Endothelial cell of umbilical vein (primary cell): ENCODE measurements at regions not wholly inside any gene's neighbourhood (a gene's known extent, or its start where the extent isn't known, plus 50 kb on each side); places are given as distances from the start of the nearest gene placed in this dataset.

Experiments
- BruUV-seq: library from RNA; stranded (reverse); fragments of 400-500 nt; replicated peaks from 2 replicates; lab custom pipeline; 2021; lab: Mats Ljungman, UMichigan
- CTCF ChIA-PET: fragments of 300-600, 350-600 bp; sonication (Branson Sonifier 250); formaldehyde crosslinking; loops from one replicate; lab custom pipeline; 2021; ENCODE audit warnings: antibody characterized with exemption, inconsistent platforms; lab: Charles Lee
- POLR2A ChIA-PET: fragments of 300-600, 350-600 bp; sonication (Branson Sonifier 250); formaldehyde crosslinking; loops from one replicate; lab custom pipeline; 2021; ENCODE audit warnings: antibody characterized with exemption, inconsistent platforms; lab: Charles Lee
- DNase-seq: peaks from one replicate; pipeline ENCODE4 v3.0.0-alpha.2; 2011; ENCODE audit warnings: low read depth, low spot score
- FAIRE-seq: peaks from 2 replicates; lab custom pipeline; 2011; peaks lifted over from hg19 to GRCh38; lab: Jason Lieb, UNC
- H2AFZ ChIP-seq: 2 replicates; pipeline ENCODE4 v1.6.0; 2012; ENCODE audit warnings: low read depth, low read length, control low read depth, inconsistent platforms
- H3K27ac ChIP-seq: 2 replicates; pipeline ENCODE4 v1.5.1; 2011; ENCODE audit warnings: low read depth, mild to moderate bottlenecking, control low read depth, low read length, moderate library complexity; ENCODE audit not compliant: insufficient read depth
- H3K27me3 ChIP-seq, 2 experiments: 2 replicates each; pipeline versions ENCODE4 v1.6.0 to v1.6.1; 2011; ENCODE audit warnings: low read length in 2 of 2, mixed read lengths in 1 of 2; ENCODE audit not compliant: control insufficient read depth in 2 of 2, insufficient read depth in 2 of 2
- H3K36me3 ChIP-seq, 2 experiments: 2 replicates in 1 of 2; 3 replicates in 1 of 2; pipeline ENCODE4 v1.5.1; 2011; ENCODE audit warnings: low read length in 2 of 2, mild to moderate bottlenecking in 1 of 2, moderate library complexity in 1 of 2; ENCODE audit not compliant: control insufficient read depth in 2 of 2, insufficient read depth in 2 of 2; ENCODE audit errors: extremely low read depth in 1 of 2
- H3K4me1 ChIP-seq: 3 replicates; pipeline ENCODE4 v1.5.1; 2011; ENCODE audit warnings: mild to moderate bottlenecking, low read length; ENCODE audit not compliant: control insufficient read depth, insufficient read depth; ENCODE audit errors: extremely low read depth
- H3K4me2 ChIP-seq: 2 replicates; pipeline ENCODE4 v1.6.1; 2011; ENCODE audit warnings: low read length, control low read depth, mixed read lengths; ENCODE audit not compliant: insufficient read depth
- H3K4me3 ChIP-seq, 3 experiments: fragments of 200-600 bp in 1 of 3; sonication (generic), shearing (Covaris generic) in 1 of 3; replicated peaks in 1 of 3; 2 replicates each; pipeline ENCODE4 v1.5.1; 2011 to 2016; ENCODE audit warnings: control low read depth in 3 of 3, low read length in 3 of 3, mild to moderate bottlenecking in 2 of 3, inconsistent platforms in 1 of 3, low read depth in 1 of 3, moderate library complexity in 1 of 3; ENCODE audit not compliant: insufficient read depth in 1 of 3
- H3K79me2 ChIP-seq: 2 replicates; pipeline ENCODE4 v1.6.0; 2012; ENCODE audit warnings: low read length, inconsistent platforms; ENCODE audit not compliant: control insufficient read depth, insufficient read depth
- H3K9ac ChIP-seq: replicated peaks from 2 replicates; pipeline ENCODE3; 2011; ENCODE audit warnings: low read length, control low read depth; ENCODE audit not compliant: insufficient read depth; ENCODE audit errors: extremely low read depth
- H3K9me1 ChIP-seq: replicated peaks from 3 replicates; pipeline ENCODE4 v1.6.0; 2011; ENCODE audit warnings: mild to moderate bottlenecking, low read length; ENCODE audit not compliant: control insufficient read depth, insufficient read depth; ENCODE audit errors: extremely low read depth
- H3K9me3 ChIP-seq: replicated peaks from 2 replicates; pipeline ENCODE4 v1.5.1; 2012; ENCODE audit warnings: low read length, inconsistent platforms; ENCODE audit not compliant: control insufficient read depth, insufficient read depth
- H4K20me1 ChIP-seq: replicated peaks from 2 replicates; pipeline ENCODE3; 2011; ENCODE audit warnings: mild to moderate bottlenecking, low read length; ENCODE audit not compliant: control insufficient read depth, insufficient read depth; ENCODE audit errors: extremely low read depth
- EZH2 ChIP-seq: IDR thresholded peaks from 2 replicates; pipeline ENCODE4 v1.6.1; 2012; ENCODE audit warnings: borderline replicate concordance, low read depth, mild to moderate bottlenecking, moderate library complexity, low read length, inconsistent platforms; ENCODE audit not compliant: severe bottlenecking
- FOS ChIP-seq: IDR thresholded peaks from 2 replicates; pipeline ENCODE4 v1.6.1; 2011; ENCODE audit warnings: mild to moderate bottlenecking, low read length, moderate library complexity, borderline replicate concordance; ENCODE audit not compliant: insufficient read depth
- GATA2 ChIP-seq: IDR thresholded peaks from 2 replicates; pipeline ENCODE4 v1.7.0; 2011; ENCODE audit warnings: low read depth, mild to moderate bottlenecking, moderate library complexity, mixed read lengths, low read length; ENCODE audit not compliant: insufficient read length, insufficient read depth
- JUN ChIP-seq: IDR thresholded peaks from 2 replicates; pipeline ENCODE4 v1.6.1; 2011; ENCODE audit warnings: borderline replicate concordance, low read depth; ENCODE audit not compliant: insufficient read length, insufficient read depth
- MYC ChIP-seq: IDR thresholded peaks from one replicate; pipeline ENCODE4 v1.6.1; 2011; ENCODE audit warnings: mild to moderate bottlenecking, low read depth, low read length
- POLR2A ChIP-seq: IDR thresholded peaks from 2 replicates; pipeline ENCODE4 v1.6.1; 2012; ENCODE audit warnings: low read depth, mild to moderate bottlenecking, control low read depth, low read length
- POLR2AphosphoS5 ChIP-seq: IDR thresholded peaks from 2 replicates; pipeline ENCODE4 v1.6.1; 2012; ENCODE audit warnings: low read depth, mild to moderate bottlenecking, control low read depth, low read length, moderate library complexity; ENCODE audit not compliant: insufficient read depth
- dilution Hi-C: fragments of 300-500 bp; cut with MboI; formaldehyde crosslinking; loops from one replicate; pipeline ENCODE4 v1.15.0; 2019; ENCODE audit warnings: low sequenced_read_pairs; ENCODE audit not compliant: extremely low pct_ligation_motif_present
- intact Hi-C: fragments of 100-400 bp; cut with micrococcal nuclease; formaldehyde crosslinking; loops from one replicate; pipeline ENCODE4 v1.10.0; 2022
- TF ChIP-seq, protein P1 (sequence below), 2 donors: IDR thresholded peaks; 1 replicate in 1 of 2; 2 replicates in 1 of 2; pipeline ENCODE4 v1.5.1; 2011; ENCODE audit warnings: low read length in 2 of 2, mild to moderate bottlenecking in 2 of 2, moderate library complexity in 2 of 2, control low read depth in 1 of 2, inconsistent platforms in 1 of 2, low read depth in 1 of 2; ENCODE audit not compliant: insufficient read depth in 1 of 2; ENCODE audit errors: extremely low read depth in 1 of 2
- TF ChIP-seq, protein P2 (sequence below): IDR thresholded peaks from 2 replicates; pipeline ENCODE4 v1.6.1; 2011; ENCODE audit not compliant: insufficient read depth, insufficient read length

DNA sequence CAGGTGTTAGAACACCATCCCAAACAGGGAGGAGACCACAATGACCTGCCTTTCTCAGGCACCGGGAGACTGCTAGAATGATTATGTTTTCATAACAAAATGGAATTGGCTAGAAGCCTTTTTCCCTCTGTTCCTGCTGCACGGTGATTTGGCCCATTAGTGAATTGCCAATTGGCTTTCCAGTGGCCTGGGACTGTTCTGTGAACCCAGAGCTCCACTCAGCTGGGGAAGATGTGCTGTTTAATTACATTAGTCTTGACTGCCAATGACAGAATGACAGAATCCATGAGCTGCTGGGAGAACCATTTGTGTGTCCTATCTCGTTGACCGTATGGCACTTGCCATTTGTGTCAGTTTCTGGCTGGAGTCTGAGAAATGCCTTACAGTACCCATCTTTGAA lies 242.9 kb downstream of the CDH11 start:
- intact Hi-C loops (no loop called here), dilution Hi-C loops (no loop called here)
- Histone ChIP-seq H3K27ac (no peak overlapping the region), H3K27me3 (no peaks in the 10 kb centered on the region), H3K9me3 (no peaks in the 10 kb centered on the region), H3K4me2 (no peak overlapping the region), H3K9me1 (no peaks in the 10 kb centered on the region), H3K4me3 (no peak overlapping the region), H3K4me1 (no peaks in the 10 kb centered on the region), H3K9ac (no peak overlapping the region), H3K36me3 (no peaks in the 10 kb centered on the region), H3K79me2 (no peaks in the 10 kb centered on the region), H4K20me1 (no peaks in the 10 kb centered on the region), H2AFZ (no peak overlapping the region)
- FAIRE-seq, result no peak
- ChIA-PET CTCF (no interaction called here), POLR2A (no interaction called here)
- DNase-seq, result no peak
- TF ChIP-seq, protein P1, sequence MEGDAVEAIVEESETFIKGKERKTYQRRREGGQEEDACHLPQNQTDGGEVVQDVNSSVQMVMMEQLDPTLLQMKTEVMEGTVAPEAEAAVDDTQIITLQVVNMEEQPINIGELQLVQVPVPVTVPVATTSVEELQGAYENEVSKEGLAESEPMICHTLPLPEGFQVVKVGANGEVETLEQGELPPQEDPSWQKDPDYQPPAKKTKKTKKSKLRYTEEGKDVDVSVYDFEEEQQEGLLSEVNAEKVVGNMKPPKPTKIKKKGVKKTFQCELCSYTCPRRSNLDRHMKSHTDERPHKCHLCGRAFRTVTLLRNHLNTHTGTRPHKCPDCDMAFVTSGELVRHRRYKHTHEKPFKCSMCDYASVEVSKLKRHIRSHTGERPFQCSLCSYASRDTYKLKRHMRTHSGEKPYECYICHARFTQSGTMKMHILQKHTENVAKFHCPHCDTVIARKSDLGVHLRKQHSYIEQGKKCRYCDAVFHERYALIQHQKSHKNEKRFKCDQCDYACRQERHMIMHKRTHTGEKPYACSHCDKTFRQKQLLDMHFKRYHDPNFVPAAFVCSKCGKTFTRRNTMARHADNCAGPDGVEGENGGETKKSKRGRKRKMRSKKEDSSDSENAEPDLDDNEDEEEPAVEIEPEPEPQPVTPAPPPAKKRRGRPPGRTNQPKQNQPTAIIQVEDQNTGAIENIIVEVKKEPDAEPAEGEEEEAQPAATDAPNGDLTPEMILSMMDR (IDR thresholded peaks at IDR 0.05; ENCODE audit: extremely low read depth in 1 of 2, insufficient read depth in 1 of 2, low read depth in 1 of 2, low read length in 2 of 2), result no peak
- no peak for TF ChIP-seq EZH2
- TF ChIP-seq POLR2A, result no peak
- no peak for TF ChIP-seq JUN
- TF ChIP-seq, protein P2, sequence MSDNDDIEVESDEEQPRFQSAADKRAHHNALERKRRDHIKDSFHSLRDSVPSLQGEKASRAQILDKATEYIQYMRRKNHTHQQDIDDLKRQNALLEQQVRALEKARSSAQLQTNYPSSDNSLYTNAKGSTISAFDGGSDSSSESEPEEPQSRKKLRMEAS, result no peak
- no peak for TF ChIP-seq GATA2
- no peak for TF ChIP-seq MYC
- no peak for TF ChIP-seq FOS
- TF ChIP-seq POLR2AphosphoS5, result no peak
- BruUV-seq, result no TSS peak
